ENCODE measurements at regions not wholly inside any gene's neighbourhood (a gene's known extent, or its start where the extent isn't known, plus 50 kb on each side); places are given as distances from the start of the nearest gene placed in this dataset.
A peak's percentile ranks its signal among the peaks of the same experiment; 100 is the strongest.
"Not testable (repeated sequence)": the region's sequence is repeated elsewhere in the genome, so short reads cannot be mapped to it uniquely, and the experiment has no call there.

DNA sequence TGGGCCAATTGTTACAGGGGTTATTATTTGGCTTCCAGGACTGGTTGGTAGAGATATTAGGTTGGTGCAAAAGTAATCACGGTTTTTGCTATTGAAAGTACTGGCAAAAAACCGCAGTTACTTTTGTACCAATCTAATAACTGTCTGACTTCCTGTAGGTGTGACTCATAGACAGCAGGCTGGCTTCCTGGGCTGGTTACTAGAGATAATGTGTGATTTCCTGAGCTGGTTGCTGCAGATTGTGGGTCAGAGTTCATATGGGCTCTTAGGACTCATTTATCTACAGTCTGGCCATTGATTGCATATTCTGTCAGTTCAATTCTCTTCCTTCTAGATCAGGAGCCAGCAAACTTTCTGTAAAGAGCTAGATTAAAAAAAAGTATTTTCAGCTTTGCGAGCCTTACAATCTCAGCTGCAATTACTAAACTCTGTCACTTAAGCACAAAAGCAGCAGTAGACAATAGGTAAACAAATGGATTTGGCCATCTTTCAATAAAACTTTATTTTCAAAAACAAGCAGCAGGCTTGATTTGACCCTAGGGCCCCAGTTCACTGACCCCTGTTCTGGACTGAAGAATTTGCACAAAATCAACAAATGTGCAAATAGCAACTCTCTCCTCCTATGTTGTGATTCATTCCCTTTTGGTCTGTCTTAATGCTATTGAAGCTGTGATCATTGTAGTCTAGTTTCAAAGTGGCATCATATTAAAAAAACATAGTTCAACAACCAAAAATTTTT is 50.8 kb upstream of the BOD1L1 start:
- no peak for DNase-seq (ENCODE audit: missing footprints)
- intact Hi-C loops (cut with DNase I), result no loop called here

DNA sequence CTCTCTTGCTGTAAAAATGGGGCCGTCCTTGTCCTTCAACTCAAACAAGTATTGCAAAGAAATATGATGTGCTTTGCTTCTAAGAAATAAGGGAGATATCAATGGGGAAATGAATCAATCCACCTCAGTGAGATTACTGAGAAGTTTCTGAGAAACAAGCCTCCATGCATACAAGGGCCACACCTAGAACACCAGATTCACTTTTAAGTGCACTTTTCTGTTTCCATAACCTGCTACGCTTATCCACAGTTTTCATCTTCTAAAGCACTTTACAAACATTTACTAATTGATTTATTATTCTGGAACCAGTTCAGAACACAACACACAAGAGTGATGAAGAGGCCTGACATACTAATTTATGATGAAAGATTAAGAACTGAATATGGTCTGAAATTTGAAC is 54.0 kb upstream of the BOD1L1 start:
- DNase-seq (ENCODE audit: missing footprints) (no peak), ATAC-seq (no peak)
- intact Hi-C loops (cut with DNase I), result no loop called here

More for the DNA sequence above, 50.8 kb upstream of the BOD1L1 start:
- no peak for ATAC-seq

DNA sequence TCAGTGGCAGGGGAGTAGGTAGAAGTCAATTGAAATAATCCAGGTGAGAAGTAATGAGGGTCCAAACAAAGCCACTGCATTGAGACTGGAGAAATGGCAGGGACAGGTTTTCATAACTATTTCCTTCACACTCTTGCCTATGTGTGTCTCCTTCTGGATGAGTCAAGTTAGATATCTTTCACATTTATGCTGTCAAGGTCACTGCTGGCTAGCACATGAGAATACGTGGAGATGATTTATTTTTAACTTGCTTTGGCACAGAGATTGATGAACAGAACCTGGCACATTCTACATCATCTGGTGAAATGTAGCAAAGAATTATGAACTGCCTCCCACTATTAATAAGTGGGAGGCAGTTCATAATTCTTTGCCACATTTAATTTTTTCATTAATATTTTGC is 66.7 kb upstream of the BOD1L1 start:
- intact Hi-C loops (cut with DNase I), result loop anchor here (1.0 kb wide), 1 partner anchor 11 kb away; no protein-coding TSS in a partner anchor
- DNase-seq (ENCODE audit: missing footprints), result no peak
- peak; percentile 83 for ATAC-seq

GRCh38 chr4:13698296-13698695 is 70.8 kb upstream of the BOD1L1 start:
- intact Hi-C loops (cut with DNase I), result no loop called here
- no peak for DNase-seq (ENCODE audit: missing footprints)
- no peak for ATAC-seq

- intact Hi-C loops (cut with DNase I), result no loop called here
- no peak for ATAC-seq
- DNase-seq (ENCODE audit: missing footprints), result no peak
Measured at GRCh38 chr4:13700021-13700857, 72.7 kb upstream of the BOD1L1 start.

GRCh38 chr4:13700858-13701140 is 73.3 kb upstream of the BOD1L1 start:
- DNase-seq (ENCODE audit: missing footprints); intact Hi-C loops (cut with DNase I); ATAC-seq: not testable (repeated sequence)

DNA sequence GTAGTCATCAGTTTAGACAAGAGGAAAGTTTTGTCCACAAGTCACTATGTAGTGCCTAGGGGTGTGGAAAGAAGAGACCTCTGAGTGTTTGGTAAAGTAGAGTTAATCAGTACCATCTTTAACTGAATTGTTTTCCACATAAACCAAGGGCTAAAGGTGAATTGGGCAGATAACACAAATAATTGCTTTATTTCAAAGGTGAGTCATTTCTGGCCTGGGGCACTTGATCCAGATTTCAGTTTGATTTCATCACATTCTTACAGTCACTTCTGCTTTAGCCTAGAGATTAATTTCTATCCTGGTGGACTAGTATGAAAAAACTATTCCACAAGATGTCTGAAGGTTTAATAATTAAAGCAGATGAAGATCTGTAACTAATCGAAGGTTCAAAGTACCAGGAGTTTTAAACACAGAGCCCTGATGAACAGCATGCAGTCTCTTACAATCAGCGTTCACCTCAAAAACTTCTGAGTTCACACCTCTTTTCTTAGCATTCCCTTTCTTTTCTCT is 74.5 kb upstream of the BOD1L1 start:
- DNase-seq (ENCODE audit: missing footprints) (no peak), ATAC-seq (no peak)
- intact Hi-C loops (cut with DNase I), result no loop called here

- no peak for DNase-seq (ENCODE audit: missing footprints)
- no peak for ATAC-seq
- intact Hi-C loops (cut with DNase I), result no loop called here
Measured at GRCh38 chr4:13703096-13703495, 75.6 kb upstream of the BOD1L1 start.

GRCh38 chr4:13704035-13704434 is 76.5 kb upstream of the BOD1L1 start:
- no peak for ATAC-seq
- intact Hi-C loops (cut with DNase I), result no loop called here
- DNase-seq (ENCODE audit: missing footprints), result no peak

- no peak for ATAC-seq
Measured at GRCh38 chr4:13704761-13705160, 77.2 kb upstream of the BOD1L1 start.

DNA sequence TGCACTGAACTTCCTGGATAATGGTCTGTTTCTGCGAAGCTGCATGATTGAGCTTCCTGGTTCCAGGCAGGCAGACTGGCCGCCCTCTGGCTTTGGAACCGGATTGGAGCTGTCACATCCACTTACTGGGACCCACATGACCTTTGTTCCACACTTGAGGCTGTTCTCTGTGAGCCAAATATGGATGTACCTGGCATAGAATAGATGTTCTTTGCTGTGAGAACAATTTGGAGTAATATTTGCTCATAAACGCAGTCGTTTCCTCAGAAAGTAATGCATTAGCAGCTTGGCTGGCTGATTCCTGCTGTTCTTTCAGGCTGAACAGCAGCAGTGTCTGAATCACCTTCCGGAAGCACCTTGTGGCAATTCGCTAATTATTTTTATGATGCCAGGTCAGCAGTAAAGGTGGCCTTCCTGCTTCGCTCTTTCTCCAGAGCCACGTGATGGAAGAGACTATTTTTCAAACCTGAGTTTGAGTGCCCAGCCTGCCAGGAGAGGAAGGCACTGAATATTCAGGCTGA is 78.1 kb upstream of the BOD1L1 start:
- intact Hi-C loops (cut with DNase I), result loop anchor here (1.0 to 5.0 kb wide), 2 partner anchors 11 to 137 kb away; no protein-coding TSS in a partner anchor
- ATAC-seq (peak; percentile 93), DNase-seq (ENCODE audit: missing footprints) (peak; percentile 68)

More at GRCh38 chr4:13704761-13705160, 77.2 kb upstream of the BOD1L1 start:
- intact Hi-C loops (cut with DNase I), result loop anchor here (1.0 to 5.0 kb wide), 2 partner anchors 10 to 138 kb away; no protein-coding TSS in a partner anchor
- no peak for DNase-seq (ENCODE audit: missing footprints)

DNA sequence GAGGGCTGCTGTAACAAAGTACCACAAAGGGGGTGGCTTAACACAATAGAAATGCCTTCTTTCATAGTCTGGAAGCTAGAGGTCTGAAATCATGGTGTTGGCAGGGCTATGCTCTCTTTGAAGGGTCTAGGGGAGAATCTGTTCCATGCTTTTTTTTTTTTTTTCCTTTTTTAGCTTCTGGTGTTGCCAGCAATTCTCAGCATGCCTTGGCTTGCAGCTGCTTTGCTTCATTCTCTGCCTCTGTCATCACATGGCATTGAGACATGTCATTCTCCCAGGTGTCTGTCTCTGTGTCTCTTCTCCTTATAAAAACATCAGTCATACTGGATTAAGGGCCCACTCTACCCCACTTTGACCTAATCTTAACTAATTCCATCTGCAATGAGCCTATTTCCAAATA is 78.6 kb upstream of the BOD1L1 start:
- intact Hi-C loops (cut with DNase I), result loop anchor here (5.0 kb wide), 1 partner anchor 136 kb away; no protein-coding TSS in a partner anchor
- DNase-seq (ENCODE audit: missing footprints) (no peak), ATAC-seq (peak; percentile 86)

- no peak for DNase-seq (ENCODE audit: missing footprints)
- no peak for ATAC-seq
- intact Hi-C loops (cut with DNase I), result loop anchor here (5.0 kb wide), 1 partner anchor 136 kb away; no protein-coding TSS in a partner anchor
Measured at GRCh38 chr4:13706716-13707115, 79.2 kb upstream of the BOD1L1 start.

- ATAC-seq, result no peak
- intact Hi-C loops (cut with DNase I), result no loop called here
- no peak for DNase-seq (ENCODE audit: missing footprints)
Measured at GRCh38 chr4:13710246-13710885, 82.8 kb upstream of the BOD1L1 start.

DNA sequence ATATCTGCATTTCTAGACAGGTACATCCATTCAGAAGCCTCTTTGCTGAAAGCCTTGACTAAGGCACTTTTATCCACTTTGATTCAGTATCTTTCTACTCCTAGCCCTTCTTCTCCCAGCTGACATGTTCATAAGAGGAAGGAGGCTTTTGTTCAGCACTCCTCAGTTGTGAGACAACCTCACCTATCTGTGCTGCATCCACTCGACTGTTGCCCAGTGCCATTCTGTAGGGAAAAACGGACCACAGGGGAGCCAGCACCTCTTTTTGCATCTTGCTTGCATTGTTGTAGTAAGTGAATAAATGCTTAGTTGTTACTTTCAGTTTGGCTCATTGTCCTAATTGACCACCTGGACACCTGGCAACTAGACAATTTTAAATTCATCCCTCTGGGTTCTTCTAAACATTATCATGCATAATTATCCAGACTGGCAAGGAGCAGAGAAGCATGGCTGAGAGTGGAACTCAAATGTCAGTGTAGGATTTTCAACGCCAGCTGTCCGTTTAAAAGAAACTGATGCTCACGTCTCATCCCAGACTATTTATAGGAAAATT is 83.8 kb upstream of the BOD1L1 start:
- intact Hi-C loops (cut with DNase I), result no loop called here
- ATAC-seq (no peak), DNase-seq (ENCODE audit: missing footprints) (no peak)

GRCh38 chr4:13721894-13722293 is 94.4 kb upstream of the BOD1L1 start:
- intact Hi-C loops (cut with DNase I), result no loop called here
- DNase-seq (ENCODE audit: missing footprints), result no peak
- ATAC-seq, result no peak

DNA sequence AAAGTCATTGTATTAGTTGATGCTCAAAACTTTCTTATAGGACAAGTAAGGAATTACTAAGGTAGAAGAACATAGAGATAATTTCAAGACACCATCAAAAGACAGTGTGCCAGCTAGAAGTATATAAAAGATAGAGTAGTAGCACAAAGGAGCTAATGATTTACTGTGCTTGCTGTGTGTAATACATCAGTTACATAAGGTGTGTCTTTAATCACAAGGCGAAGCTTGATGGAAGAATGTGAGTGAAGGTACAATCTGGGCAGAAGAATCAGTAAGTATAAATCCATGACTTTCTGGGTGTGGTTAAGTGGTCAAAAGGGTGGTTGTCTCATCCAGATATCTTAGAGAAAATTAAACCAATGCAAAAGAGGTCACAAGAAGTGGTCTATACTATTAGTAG is 95.1 kb upstream of the BOD1L1 start:
- ATAC-seq (no peak), DNase-seq (ENCODE audit: missing footprints) (no peak)
- intact Hi-C loops (cut with DNase I), result no loop called here

- ATAC-seq, result no peak
- DNase-seq (ENCODE audit: missing footprints), result no peak
- intact Hi-C loops (cut with DNase I), result no loop called here
Measured at GRCh38 chr4:13728761-13729160, 101.2 kb upstream of the BOD1L1 start.

DNA sequence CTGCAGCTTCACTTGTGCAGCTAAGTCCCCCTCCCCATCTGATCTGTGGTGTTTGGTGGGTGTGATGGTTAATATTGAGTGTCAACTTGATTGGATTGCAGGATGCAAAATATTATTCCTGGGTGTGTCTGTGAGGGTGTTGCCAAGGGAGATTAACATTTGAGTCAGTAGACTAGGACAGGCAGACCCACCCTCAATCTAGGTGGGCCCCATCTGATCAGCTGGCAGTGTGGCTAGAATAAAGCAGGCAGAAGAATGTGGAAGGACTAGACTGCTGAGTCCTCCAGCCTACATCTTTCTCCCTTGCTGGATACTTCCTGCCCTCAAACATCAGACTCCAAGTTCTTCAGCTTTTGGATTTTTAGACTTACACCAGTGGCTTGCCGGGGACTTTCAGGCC is 103.5 kb upstream of the BOD1L1 start:
- intact Hi-C loops (cut with DNase I), result no loop called here
- ATAC-seq (no peak), DNase-seq (ENCODE audit: missing footprints) (no peak)

Measured in Right ventricle myocardium inferior (tissue), 1 donor.